ENCODE measurements at regions not wholly inside any gene's neighbourhood (a gene's known extent, or its start where the extent isn't known, plus 50 kb on each side); places are given as distances from the start of the nearest gene placed in this dataset.
"Not testable (repeated sequence)": the region's sequence is repeated elsewhere in the genome, so short reads cannot be mapped to it uniquely, and the experiment has no call there.

- not testable (repeated sequence) for TF ChIP-seq CTCF, POLR2A (IDR thresholded peaks at IDR 0.05)
Measured at GRCh38 chr6:43925636-43926139, 155.7 kb downstream of the VEGFA start.

All from prostate gland (tissue), 2 donors.